Colonic mucosa (tissue), 4 donors: ENCODE measurements at regions not wholly inside any gene's neighbourhood (a gene's known extent, or its start where the extent isn't known, plus 50 kb on each side); places are given as distances from the start of the nearest gene placed in this dataset.

Source experiments
- DNase-seq: peaks from one replicate; pipeline ENCODE4 v3.0.0-alpha.2; 2020
- H3K27ac ChIP-seq: fragments of 200-600 bp; one replicate; pipeline ENCODE4 v1.8.0; 2021
- H3K27me3 ChIP-seq: fragments of 200-600 bp; one replicate; pipeline ENCODE4 v1.8.0; 2021
- H3K36me3 ChIP-seq: fragments of 200-600 bp; one replicate; pipeline ENCODE4 v1.8.0; 2021
- H3K4me1 ChIP-seq: fragments of 200-600 bp; one replicate; pipeline ENCODE4 v1.8.0; 2021; ENCODE audit warnings: mild to moderate bottlenecking
- H3K4me3 ChIP-seq: fragments of 200-600 bp; one replicate; pipeline ENCODE4 v1.8.0; 2021
- H3K9ac ChIP-seq, 2 donors: one replicate each; pipeline ENCODE4 v1.7.0; 2013; ENCODE audit warnings: control low read depth in 2 of 2, low read depth in 2 of 2, low read length in 2 of 2
- H3K9me3 ChIP-seq: fragments of 200-600 bp; one replicate; pipeline ENCODE4 v1.8.0; 2021
- intact Hi-C: fragments of 100-400 bp; cut with DNase I; formaldehyde crosslinking; loops from one replicate; pipeline ENCODE4 v1.14.1; 2022
- TF ChIP-seq, protein P1 (sequence below): fragments of 200-600 bp; IDR thresholded peaks from one replicate; pipeline ENCODE4 v1.8.0; 2022; ENCODE audit warnings: antibody characterized with exemption, mild to moderate bottlenecking
- donor health status: healthy.
- donor health status: DM: no; HTN: no; CAD: no.
- donor health status: DM: no; HTN: no; CAD: no.

DNA sequence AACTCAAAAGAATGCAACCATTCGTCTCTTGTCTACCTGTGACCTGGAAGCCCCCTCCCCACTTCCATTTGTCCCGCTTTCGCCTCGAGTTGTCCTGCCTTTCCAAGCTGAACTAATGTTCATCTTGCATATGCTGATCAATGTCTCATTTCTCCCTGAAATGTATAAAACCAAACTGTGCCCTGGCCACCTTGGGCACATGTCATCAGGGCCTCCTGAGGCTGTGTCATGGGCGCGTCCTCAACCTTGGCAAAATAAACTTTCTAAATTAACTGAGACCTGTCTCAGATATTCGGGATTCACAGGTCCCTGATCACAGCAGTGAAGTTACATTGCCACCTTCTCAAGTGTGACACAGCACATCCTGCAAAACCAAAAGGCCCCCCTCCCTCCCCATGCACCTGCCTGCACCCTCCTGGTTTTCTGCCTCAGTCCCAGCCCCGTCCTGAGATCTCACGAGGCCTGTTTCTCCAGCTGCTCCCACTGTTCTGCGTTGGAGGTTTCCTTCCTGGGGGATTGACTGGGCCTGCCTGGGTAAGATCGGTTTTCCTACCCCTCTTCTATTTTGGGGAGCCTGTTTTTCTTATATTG is 1328.7 kb downstream of the TBC1D22A start:
- no peak for DNase-seq
- intact Hi-C loops: no loop called here
- no peaks in the 10 kb centered on the region for H3K9me3 ChIP-seq

DNA sequence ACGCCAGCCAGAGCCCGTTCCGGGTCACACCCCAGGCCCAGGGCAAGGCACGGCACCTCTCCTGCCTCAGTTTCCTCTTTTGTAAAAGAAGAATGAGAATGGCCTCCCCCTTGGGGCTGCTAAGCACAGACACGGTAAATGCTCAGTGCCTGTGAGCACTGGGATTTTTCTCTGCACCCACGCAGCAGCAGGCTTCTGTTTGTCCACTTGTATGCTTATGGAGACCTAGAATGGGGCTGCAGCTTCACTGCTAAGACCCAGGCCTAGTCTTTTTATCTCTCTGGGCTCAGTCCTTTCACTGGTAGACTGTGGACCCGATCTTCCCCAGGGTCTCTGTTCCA is 1327.9 kb downstream of the TBC1D22A start:
- TF ChIP-seq, protein P1, sequence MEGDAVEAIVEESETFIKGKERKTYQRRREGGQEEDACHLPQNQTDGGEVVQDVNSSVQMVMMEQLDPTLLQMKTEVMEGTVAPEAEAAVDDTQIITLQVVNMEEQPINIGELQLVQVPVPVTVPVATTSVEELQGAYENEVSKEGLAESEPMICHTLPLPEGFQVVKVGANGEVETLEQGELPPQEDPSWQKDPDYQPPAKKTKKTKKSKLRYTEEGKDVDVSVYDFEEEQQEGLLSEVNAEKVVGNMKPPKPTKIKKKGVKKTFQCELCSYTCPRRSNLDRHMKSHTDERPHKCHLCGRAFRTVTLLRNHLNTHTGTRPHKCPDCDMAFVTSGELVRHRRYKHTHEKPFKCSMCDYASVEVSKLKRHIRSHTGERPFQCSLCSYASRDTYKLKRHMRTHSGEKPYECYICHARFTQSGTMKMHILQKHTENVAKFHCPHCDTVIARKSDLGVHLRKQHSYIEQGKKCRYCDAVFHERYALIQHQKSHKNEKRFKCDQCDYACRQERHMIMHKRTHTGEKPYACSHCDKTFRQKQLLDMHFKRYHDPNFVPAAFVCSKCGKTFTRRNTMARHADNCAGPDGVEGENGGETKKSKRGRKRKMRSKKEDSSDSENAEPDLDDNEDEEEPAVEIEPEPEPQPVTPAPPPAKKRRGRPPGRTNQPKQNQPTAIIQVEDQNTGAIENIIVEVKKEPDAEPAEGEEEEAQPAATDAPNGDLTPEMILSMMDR: no peak
- Histone ChIP-seq H3K27ac (no peak overlapping the region), H3K36me3 (no peaks in the 10 kb centered on the region), H3K4me3 (no peak overlapping the region), H3K9me3 (no peaks in the 10 kb centered on the region), H3K4me1 (no peaks in the 10 kb centered on the region), H3K27me3 (no peaks in the 10 kb centered on the region), H3K9ac (no peak overlapping the region)
- intact Hi-C loops: no loop called here
- no peak for DNase-seq

More for the DNA sequence above, 1328.7 kb downstream of the TBC1D22A start:
- TF ChIP-seq, protein P1: no peak
- H3K36me3 ChIP-seq: no peaks in the 10 kb centered on the region
- no peak overlapping the region for H3K27ac ChIP-seq
- no peaks in the 10 kb centered on the region for H3K27me3 ChIP-seq
- no peak overlapping the region for H3K4me3 ChIP-seq
- no peaks in the 10 kb centered on the region for H3K4me1 ChIP-seq
- no peak overlapping the region for H3K9ac ChIP-seq

DNA sequence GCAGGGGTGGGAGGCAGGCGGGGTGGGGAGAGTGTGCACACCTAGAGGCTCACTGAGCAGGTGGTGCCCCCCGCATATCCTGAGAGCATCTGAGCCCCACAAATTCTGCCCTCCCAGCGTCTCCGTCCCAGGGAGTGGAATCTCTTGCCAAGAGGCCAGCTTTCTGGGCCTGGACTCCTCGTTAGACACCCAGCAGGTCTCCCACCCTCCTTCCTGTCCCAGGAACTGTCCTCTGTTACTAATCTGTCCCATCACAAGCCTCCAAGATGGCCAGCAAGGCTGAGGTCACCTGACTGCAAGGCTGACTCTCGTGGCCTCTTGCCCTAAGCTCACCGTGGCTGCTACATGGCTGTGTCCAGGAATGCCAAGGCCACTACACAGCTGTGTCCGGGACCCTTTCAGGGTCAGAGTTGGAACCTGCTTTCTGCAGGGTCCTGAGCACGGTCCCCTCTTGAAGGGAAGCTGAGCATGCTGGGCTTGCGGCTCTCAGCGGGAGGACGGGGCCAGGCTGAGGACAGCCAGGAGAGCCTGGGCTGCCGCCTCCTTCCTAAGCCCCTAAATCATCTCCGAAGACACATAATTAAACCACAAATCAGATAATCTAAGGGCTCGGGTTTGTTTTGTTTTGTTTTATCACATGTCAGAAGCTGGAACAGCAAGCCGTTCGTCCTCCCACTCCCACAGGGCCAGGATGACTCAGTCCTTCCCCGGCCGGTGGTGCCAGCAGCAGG is 1327.3 kb downstream of the TBC1D22A start:
- TF ChIP-seq, protein P1: no peak
- no peaks in the 10 kb centered on the region for H3K36me3 ChIP-seq
- H3K27ac ChIP-seq: no peak overlapping the region
- peak; percentile 52 for DNase-seq
- intact Hi-C loops: no loop called here
- no peaks in the 10 kb centered on the region for H3K9me3 ChIP-seq
- H3K4me1 ChIP-seq: no peaks in the 10 kb centered on the region
- H3K27me3 ChIP-seq: no peaks in the 10 kb centered on the region
- no peak overlapping the region for H3K4me3 ChIP-seq
- H3K9ac ChIP-seq: no peak overlapping the region

DNA sequence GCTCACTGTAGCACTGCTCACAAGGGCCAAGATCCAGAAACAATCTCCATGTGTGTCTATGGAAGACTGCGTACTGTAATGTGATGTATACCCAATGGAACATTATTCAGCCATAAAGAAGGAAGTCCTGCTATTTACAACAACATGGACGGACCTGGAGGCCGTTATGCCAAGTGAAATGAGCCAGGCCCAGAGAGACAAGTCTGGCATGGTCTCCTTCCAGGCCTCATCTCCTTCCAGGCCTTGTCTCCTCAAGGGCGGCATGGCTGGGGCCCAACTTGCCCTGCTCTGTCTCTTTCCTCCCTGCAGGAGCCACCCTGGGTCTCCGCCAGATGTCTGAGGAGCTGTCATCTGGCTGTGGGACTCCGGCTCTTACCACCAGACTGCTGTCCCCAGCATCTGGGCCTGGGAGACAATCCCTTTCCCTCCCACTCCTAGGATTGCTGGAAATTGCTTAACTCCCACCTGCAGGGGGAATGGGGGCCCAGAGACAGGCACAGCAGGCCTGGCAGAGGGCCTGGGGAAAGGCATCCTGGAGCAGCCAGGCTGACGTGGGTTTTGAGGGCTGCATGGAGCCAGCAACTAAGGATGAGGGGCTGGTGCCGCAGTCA is 1326.6 kb downstream of the TBC1D22A start:
- H3K4me3 ChIP-seq: no peak overlapping the region
- H3K27me3 ChIP-seq: no peaks in the 10 kb centered on the region
- no peak overlapping the region for H3K9ac ChIP-seq
- TF ChIP-seq, protein P1: no peak
- H3K36me3 ChIP-seq: no peaks in the 10 kb centered on the region
- no peak for DNase-seq
- H3K9me3 ChIP-seq: no peaks in the 10 kb centered on the region
- no peaks in the 10 kb centered on the region for H3K4me1 ChIP-seq
- intact Hi-C loops: no loop called here
- no peak overlapping the region for H3K27ac ChIP-seq

DNA sequence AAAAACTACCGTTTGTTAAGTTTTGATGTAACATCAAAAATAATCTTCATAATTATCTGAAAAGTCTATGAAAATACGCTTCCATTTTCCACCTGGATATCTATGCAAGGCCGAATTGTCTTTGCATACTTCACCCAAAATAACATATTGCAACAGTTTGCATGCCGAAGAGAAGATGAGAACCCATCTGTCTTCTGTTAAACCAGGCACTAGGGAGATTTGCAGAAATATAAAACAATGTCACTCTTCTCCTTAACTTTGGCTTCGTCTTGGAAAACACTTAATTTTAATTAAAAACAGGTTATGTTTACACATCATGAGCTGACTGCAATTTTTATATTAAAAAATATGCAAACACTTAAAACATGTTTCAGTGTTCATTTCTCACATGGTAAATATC is 1325.8 kb downstream of the TBC1D22A start:
- intact Hi-C loops: no loop called here
- no peak for DNase-seq
- no peak overlapping the region for H3K9ac ChIP-seq
- H3K36me3 ChIP-seq: no peaks in the 10 kb centered on the region
- H3K4me3 ChIP-seq: no peak overlapping the region
- H3K27me3 ChIP-seq: no peaks in the 10 kb centered on the region
- TF ChIP-seq, protein P1: no peak
- no peak overlapping the region for H3K27ac ChIP-seq
- H3K9me3 ChIP-seq: no peaks in the 10 kb centered on the region
- H3K4me1 ChIP-seq: no peaks in the 10 kb centered on the region
